Smooth muscle cell (in vitro differentiated cells): ENCODE measurements at regions not wholly inside any gene's neighbourhood (a gene's known extent, or its start where the extent isn't known, plus 50 kb on each side); places are given as distances from the start of the nearest gene placed in this dataset. TPM values are rescaled to one million over a fixed set of nuclear protein-coding genes. Genes with fewer than 3 reads are reported as not detected.

Experiments
- DNase-seq: peaks from one replicate; lab custom pipeline; 2025; ENCODE audit not compliant: unreplicated experiment; lab: John Stamatoyannopoulos, UW
- H2AFZ ChIP-seq: fragments of 200-600 bp; sonication (generic); 2 replicates; pipeline ENCODE4 v1.6.0; 2016; ENCODE audit warnings: antibody characterized with exemption, low read depth, mild to moderate bottlenecking
- H3F3A ChIP-seq: fragments of 200-600 bp; sonication (generic); 2 replicates; pipeline ENCODE4 v1.6.0; 2017; ENCODE audit warnings: antibody characterized with exemption, low read depth
- H3K27ac ChIP-seq: fragments of 200-600 bp; sonication (generic); 2 replicates; pipeline ENCODE4 v1.5.1; 2016; ENCODE audit warnings: low read depth, mild to moderate bottlenecking
- H3K27me3 ChIP-seq: fragments of 200-600 bp; sonication (generic); 2 replicates; pipeline ENCODE4 v1.6.1; 2016; ENCODE audit warnings: low read depth, mild to moderate bottlenecking
- H3K36me3 ChIP-seq: fragments of 200-600 bp; sonication (generic); 2 replicates; pipeline ENCODE4 v1.5.1; 2016; ENCODE audit warnings: low read depth
- H3K4me1 ChIP-seq: fragments of 200-600 bp; sonication (generic); 2 replicates; pipeline ENCODE4 v1.5.1; 2016; ENCODE audit warnings: low read depth
- H3K4me2 ChIP-seq: fragments of 200-600 bp; sonication (generic); 2 replicates; pipeline ENCODE4 v1.6.0; 2016; ENCODE audit warnings: mild to moderate bottlenecking
- H3K4me3 ChIP-seq: fragments of 200-600 bp; sonication (generic); 2 replicates; pipeline ENCODE4 v1.5.1; 2016; ENCODE audit warnings: mild to moderate bottlenecking
- H3K79me2 ChIP-seq: fragments of 200-600 bp; sonication (generic); 2 replicates; pipeline ENCODE4 v1.6.0; 2016; ENCODE audit warnings: low read depth, mild to moderate bottlenecking
- H3K9ac ChIP-seq: fragments of 200-600 bp; sonication (generic); 2 replicates; pipeline ENCODE4 v1.6.0; 2016; ENCODE audit warnings: low read depth
- H3K9me3 ChIP-seq: fragments of 200-600 bp; sonication (generic); replicated peaks from 2 replicates; pipeline ENCODE4 v1.5.1; 2016; ENCODE audit warnings: low read depth
- H4K20me1 ChIP-seq: fragments of 200-600 bp; sonication (generic); 2 replicates; pipeline ENCODE4 v1.6.0; 2016; ENCODE audit warnings: low read depth
- CTCF ChIP-seq: fragments of 200-600 bp; sonication (generic); IDR thresholded peaks from 2 replicates; pipeline ENCODE4 v1.5.1; 2017; ENCODE audit warnings: borderline replicate concordance, mild to moderate bottlenecking, antibody characterized with exemption; ENCODE audit not compliant: insufficient read depth, poor library complexity, severe bottlenecking
- WGBS: methylation state at CpG from one replicate; pipeline ENCODE4 v1.1.7; 2016; ENCODE audit warnings: low lambda C conversion rate; 5-methylcytosine and 5-hydroxymethylcytosine counted together
- small RNA-seq: library from RNA; depleted of rRNA; stranded (forward); fragments of <200 nt; gene quantifications from one replicate; pipeline ENCODE3, GENCODE V24; 2014

- no peak for TF ChIP-seq CTCF
- Histone ChIP-seq H2AFZ (no peak overlapping the region), H3K36me3 (no peaks in the 10 kb centered on the region), H3K4me3 (no peak overlapping the region), H3K79me2 (no peaks in the 10 kb centered on the region), H4K20me1 (no peaks in the 10 kb centered on the region), H3K4me2 (no peak overlapping the region), H3K9ac (no peak overlapping the region), H3K27ac (no peak overlapping the region), H3K27me3 (no peaks in the 10 kb centered on the region), H3K9me3 (no peaks in the 10 kb centered on the region), H3F3A (no peaks in the 10 kb centered on the region), H3K4me1 (no peaks in the 10 kb centered on the region)
- no peak for DNase-seq
- 73% methylated on average over 3 of the region's 3 CpGs for WGBS
Observed at GRCh38 chr19:23460656-23461055, 65.4 kb upstream of the ZNF91 start.

Small RNA genes lying in the stretch of these regions (small RNA-seq; reads per million reads assigned to genes)
- not detected for gene RPS27P29
